ENCODE measurements at regions not wholly inside any gene's neighbourhood (a gene's known extent, or its start where the extent isn't known, plus 50 kb on each side); places are given as distances from the start of the nearest gene placed in this dataset.

DNA sequence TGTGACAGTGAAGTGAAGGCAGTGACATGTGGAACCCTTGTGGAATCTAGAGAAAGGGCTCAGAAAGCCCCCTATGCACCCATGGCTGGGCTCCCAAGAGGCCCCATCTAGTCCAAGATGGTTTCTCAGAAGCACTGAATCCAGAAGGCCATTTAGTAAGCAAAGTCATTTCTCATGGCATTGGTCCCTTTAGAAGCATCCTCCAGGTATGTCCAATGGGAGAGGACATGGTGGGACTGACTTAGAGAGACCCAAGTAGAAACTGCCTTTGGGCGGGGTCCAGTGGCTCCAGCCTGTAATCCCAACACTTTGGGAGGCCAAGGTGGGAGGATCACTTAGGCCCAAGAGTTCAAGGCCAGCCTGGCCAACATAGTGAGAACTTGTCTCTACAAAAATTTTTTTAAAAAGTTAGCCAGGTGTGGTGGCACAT, 72.5 kb upstream of the RMDN2 start:
- TF ChIP-seq, protein P1, sequence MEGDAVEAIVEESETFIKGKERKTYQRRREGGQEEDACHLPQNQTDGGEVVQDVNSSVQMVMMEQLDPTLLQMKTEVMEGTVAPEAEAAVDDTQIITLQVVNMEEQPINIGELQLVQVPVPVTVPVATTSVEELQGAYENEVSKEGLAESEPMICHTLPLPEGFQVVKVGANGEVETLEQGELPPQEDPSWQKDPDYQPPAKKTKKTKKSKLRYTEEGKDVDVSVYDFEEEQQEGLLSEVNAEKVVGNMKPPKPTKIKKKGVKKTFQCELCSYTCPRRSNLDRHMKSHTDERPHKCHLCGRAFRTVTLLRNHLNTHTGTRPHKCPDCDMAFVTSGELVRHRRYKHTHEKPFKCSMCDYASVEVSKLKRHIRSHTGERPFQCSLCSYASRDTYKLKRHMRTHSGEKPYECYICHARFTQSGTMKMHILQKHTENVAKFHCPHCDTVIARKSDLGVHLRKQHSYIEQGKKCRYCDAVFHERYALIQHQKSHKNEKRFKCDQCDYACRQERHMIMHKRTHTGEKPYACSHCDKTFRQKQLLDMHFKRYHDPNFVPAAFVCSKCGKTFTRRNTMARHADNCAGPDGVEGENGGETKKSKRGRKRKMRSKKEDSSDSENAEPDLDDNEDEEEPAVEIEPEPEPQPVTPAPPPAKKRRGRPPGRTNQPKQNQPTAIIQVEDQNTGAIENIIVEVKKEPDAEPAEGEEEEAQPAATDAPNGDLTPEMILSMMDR (IDR thresholded peaks at IDR 0.05) = no peak
- no peak for TF ChIP-seq POLR2A (IDR thresholded peaks at IDR 0.05)
